ENCODE measurements at regions not wholly inside any gene's neighbourhood (a gene's known extent, or its start where the extent isn't known, plus 50 kb on each side); places are given as distances from the start of the nearest gene placed in this dataset.

GRCh38 chr20:11120431-11120830 lies 446.6 kb upstream of the JAG1 start:
- TF ChIP-seq CTCF (IDR thresholded peaks at IDR 0.05; ENCODE audit: low read length) (no peak), EZH2 (optimal IDR thresholded peaks at IDR 0.05; ENCODE audit: low read depth, low read length) (no peak), EZH2phosphoT487 (IDR thresholded peaks at IDR 0.05; ENCODE audit: low read length) (no peak)
